ENCODE measurements at regions not wholly inside any gene's neighbourhood (a gene's known extent, or its start where the extent isn't known, plus 50 kb on each side); places are given as distances from the start of the nearest gene placed in this dataset.
A peak's percentile ranks its signal among the peaks of the same experiment; 100 is the strongest.

DNA sequence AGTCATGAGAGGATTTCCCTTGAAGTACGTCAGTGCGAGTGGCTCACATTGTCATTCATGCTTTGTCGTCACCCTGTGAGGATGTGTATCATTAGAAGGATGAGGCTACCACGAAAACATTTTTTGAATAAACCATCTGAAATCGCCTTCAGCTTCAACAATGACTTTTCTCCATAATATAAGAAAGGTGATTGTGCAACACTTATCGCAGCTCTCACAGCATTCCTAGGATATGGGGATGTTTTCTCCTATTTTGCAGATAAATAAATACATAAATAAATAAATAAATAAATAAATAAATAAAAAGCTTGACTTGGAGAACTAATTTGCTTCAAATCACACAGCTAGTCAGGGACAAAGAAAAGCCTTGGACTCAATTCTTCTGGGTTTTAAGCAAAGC, 326.5 kb downstream of the FOXA2 start:
- TF ChIP-seq, protein P1, sequence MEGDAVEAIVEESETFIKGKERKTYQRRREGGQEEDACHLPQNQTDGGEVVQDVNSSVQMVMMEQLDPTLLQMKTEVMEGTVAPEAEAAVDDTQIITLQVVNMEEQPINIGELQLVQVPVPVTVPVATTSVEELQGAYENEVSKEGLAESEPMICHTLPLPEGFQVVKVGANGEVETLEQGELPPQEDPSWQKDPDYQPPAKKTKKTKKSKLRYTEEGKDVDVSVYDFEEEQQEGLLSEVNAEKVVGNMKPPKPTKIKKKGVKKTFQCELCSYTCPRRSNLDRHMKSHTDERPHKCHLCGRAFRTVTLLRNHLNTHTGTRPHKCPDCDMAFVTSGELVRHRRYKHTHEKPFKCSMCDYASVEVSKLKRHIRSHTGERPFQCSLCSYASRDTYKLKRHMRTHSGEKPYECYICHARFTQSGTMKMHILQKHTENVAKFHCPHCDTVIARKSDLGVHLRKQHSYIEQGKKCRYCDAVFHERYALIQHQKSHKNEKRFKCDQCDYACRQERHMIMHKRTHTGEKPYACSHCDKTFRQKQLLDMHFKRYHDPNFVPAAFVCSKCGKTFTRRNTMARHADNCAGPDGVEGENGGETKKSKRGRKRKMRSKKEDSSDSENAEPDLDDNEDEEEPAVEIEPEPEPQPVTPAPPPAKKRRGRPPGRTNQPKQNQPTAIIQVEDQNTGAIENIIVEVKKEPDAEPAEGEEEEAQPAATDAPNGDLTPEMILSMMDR (IDR thresholded peaks at IDR 0.05), result no peak

DNA sequence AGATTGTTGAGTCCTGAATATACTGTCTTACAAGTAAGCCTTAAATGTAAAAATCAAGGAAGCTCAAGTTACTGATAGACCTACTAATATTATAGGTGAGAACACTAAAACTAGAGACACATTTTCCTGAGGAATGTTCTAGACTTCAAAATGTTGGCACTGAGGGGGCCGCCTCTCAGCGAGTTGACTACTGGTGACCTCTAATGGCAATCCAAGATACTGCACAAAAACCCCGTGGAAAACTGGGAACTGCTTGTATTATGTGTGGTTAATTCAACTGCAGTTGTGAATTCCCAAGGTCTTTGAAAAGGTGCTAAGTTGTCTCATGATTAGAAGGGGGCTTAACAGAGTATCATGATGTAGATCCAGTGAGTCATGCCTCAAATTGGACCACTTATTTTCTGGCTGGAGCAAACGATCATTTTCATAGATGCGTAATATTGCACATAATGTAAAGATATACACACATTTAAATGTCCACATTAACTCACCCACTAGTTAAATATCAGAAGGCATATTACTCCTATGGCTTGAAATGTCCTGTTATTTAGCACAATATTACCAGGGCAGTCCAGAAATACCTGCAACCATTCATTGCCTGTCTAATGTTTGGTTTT, 336.2 kb downstream of the FOXA2 start:
- TF ChIP-seq, protein P1 (IDR thresholded peaks at IDR 0.05), result peak; percentile 91

DNA sequence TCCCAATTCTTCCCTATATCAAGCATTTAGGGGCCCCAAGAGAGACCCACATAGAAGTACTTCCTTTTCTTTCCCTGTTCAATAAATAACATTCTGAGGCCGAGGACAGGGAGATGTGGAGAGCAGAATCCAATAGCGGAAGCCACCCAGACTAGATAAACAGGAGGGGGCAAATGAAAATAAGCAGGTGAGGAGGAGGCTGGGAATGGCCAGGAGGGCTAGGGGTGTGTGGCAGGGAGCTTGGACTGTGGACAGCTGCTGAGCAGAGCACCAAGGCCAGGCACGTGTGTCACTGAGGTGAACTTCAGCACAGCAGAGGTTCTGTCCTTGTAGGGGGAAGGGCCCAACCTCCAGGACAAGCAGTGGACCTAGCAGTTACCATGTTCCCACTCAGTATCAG, 339.2 kb downstream of the FOXA2 start:
- TF ChIP-seq, protein P1 (IDR thresholded peaks at IDR 0.05), result no peak

DNA sequence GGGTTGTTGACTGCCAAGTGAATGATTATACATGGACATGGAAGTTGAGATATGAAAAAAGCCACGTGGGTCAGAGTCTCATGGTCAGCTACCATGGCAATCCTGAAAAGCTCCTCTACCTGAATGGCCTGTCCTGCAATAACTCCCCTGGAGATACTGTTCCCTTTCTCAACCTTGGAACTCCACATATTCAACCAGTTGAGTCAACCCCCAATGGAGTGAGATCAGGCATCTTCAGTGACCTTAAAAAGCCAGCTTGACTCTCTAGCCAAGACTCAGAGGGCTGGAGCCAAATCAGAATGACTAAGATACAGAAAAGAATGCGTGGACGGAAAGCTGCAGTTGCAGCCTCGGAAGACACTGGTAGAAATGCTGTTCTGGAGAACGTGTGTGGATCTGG, 341.3 kb downstream of the FOXA2 start:
- TF ChIP-seq, protein P1 (IDR thresholded peaks at IDR 0.05), result no peak

DNA sequence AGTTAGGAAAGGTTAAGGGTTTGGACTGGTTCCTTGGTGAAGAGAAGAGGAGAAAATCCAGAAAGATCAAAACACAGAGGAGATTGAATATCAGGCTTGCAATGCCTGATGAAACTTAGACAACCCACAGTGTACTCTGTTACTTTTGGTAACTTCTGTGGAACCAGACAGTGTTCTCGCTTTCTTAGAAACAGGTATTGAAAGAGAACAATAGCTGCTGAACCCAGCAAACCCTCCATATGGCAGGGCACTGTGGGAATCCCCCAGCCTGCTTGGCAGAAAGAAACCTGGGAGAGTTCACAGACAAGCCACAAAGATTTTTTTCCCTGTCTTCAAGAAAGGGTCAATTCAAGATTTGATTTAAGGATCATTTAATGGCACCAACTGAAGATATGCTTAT, 342.8 kb downstream of the FOXA2 start:
- TF ChIP-seq, protein P1 (IDR thresholded peaks at IDR 0.05), result no peak

DNA sequence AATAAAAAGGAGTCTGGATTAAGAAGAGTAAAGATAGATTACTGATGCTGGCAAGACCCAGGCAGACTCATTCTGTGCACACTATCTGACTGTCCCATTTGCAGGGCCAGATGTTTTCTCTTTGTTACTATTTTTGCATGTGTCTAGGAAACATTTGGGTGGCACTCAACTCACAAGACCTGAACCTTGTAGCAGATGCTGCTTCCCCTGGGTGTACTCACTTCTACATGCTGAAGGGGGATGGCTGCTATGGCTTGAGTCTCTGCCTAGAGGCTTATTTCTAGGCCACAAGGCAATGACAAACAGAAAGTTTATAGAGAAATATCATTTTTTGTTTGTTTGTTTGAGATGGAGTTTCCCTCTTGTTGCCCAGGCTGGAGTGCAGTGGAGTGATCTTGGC, 351.4 kb downstream of the FOXA2 start:
- TF ChIP-seq, protein P1 (IDR thresholded peaks at IDR 0.05), result no peak

DNA sequence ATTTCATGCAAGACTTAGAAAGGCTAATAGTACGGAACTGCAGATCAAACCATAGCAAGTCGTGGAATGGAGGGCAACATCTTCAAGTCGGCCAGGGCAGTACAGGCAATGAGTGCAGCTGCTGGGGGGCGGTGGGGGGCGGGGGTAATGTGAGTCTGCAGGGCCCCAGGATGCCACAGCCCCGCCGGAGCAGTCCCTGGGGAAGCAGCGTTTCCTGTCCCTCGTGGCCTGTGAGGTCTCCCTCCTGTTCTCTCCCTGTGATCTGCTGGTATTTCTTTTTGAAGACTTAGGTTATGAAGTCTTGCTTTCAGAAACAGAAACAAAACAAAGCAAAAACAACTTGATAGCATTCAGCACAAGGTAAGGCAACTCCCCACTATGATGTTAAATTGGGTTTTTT, 351.9 kb downstream of the FOXA2 start:
- TF ChIP-seq, protein P1 (IDR thresholded peaks at IDR 0.05), result no peak
